ENCODE measurements at regions not wholly inside any gene's neighbourhood (a gene's known extent, or its start where the extent isn't known, plus 50 kb on each side); places are given as distances from the start of the nearest gene placed in this dataset.

DNA sequence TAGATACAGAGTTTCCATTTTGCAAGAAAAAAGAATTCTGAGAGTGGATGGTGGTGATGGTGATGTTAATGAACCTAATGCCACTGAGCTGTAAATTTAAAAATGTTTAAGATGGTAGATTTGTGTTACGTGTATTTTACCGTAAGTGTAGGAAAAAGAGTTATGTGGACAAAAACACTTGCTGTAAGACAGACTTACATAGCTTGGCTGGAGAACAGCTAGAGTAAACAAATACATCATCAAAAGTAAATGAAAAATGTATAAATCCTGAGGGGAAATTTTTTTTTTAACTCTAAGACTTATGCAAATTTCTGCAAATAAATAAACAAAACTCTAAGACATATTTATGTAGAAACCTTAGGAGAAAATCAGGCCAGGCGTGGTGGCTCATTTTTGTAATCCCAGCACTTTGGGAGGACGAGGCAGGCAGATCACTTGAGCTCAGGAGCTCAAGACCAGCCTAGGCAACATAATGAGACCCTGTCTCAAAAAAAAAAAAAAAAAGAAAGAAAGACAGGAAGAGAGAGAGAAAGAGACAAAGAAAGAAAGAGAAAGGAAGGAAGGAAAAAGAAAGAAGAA, 66.2 kb upstream of the CDK13 start:
- TF ChIP-seq, protein P1, sequence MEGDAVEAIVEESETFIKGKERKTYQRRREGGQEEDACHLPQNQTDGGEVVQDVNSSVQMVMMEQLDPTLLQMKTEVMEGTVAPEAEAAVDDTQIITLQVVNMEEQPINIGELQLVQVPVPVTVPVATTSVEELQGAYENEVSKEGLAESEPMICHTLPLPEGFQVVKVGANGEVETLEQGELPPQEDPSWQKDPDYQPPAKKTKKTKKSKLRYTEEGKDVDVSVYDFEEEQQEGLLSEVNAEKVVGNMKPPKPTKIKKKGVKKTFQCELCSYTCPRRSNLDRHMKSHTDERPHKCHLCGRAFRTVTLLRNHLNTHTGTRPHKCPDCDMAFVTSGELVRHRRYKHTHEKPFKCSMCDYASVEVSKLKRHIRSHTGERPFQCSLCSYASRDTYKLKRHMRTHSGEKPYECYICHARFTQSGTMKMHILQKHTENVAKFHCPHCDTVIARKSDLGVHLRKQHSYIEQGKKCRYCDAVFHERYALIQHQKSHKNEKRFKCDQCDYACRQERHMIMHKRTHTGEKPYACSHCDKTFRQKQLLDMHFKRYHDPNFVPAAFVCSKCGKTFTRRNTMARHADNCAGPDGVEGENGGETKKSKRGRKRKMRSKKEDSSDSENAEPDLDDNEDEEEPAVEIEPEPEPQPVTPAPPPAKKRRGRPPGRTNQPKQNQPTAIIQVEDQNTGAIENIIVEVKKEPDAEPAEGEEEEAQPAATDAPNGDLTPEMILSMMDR (IDR thresholded peaks at IDR 0.05): no peak
- TF ChIP-seq POLR2A (IDR thresholded peaks at IDR 0.05): no peak

Data from ovary (tissue), 3 donors.